ENCODE measurements at regions not wholly inside any gene's neighbourhood (a gene's known extent, or its start where the extent isn't known, plus 50 kb on each side); places are given as distances from the start of the nearest gene placed in this dataset.

- no peak for TF ChIP-seq CTCF (IDR thresholded peaks at IDR 0.05)
Measured at GRCh38 chr14:104287301-104288009, 149.1 kb downstream of the KIF26A start.

GRCh38 chr14:104288272-104288671 lies 149.9 kb downstream of the KIF26A start:
- no peak for TF ChIP-seq CTCF (IDR thresholded peaks at IDR 0.05)

- no peak for TF ChIP-seq CTCF (IDR thresholded peaks at IDR 0.05)
Measured at GRCh38 chr14:104289507-104289906, 151.1 kb downstream of the KIF26A start.

- no peak for TF ChIP-seq CTCF (IDR thresholded peaks at IDR 0.05)
Measured at GRCh38 chr14:104290058-104290667, 151.8 kb downstream of the KIF26A start.

GRCh38 chr14:104290756-104291122 lies 152.4 kb downstream of the KIF26A start:
- TF ChIP-seq CTCF (IDR thresholded peaks at IDR 0.05) = no peak

- TF ChIP-seq CTCF (IDR thresholded peaks at IDR 0.05) = no peak
Measured at GRCh38 chr14:104291123-104292000, 153.0 kb downstream of the KIF26A start.

- no peak for TF ChIP-seq CTCF (IDR thresholded peaks at IDR 0.05)
Measured at GRCh38 chr14:104292084-104292970, 153.9 kb downstream of the KIF26A start.

Data from LNCAP (cell line).